ENCODE measurements at regions not wholly inside any gene's neighbourhood (a gene's known extent, or its start where the extent isn't known, plus 50 kb on each side); places are given as distances from the start of the nearest gene placed in this dataset.

DNA sequence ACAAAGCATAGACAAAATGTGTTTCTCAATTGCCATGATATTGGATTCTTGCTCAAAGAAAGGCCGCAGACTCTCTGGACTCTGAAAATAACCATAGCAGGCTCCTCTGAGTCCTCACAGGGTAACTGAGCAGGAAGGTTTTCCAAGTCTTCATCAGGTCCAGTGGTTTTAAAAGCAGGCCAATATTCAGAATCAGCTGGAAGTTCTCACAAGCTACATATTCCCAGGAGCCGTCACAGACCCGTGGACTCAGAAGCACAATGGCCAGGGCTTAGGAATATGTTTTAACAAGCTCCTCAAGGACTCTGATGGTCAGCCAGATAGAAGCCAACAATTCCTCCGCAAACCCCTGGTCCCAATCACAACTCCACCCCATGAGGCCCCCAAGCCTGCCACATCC lies 256.1 kb upstream of the ADAMTS9 start:
- H3K9me3 Mint-ChIP-seq, result no peaks in the 10 kb centered on the region
- H3K4me3 Mint-ChIP-seq, result no peak overlapping the region
- H3K36me3 Mint-ChIP-seq, result no peaks in the 10 kb centered on the region
- peaks cover 25% of the 10 kb centered on the region for H3K4me1 Mint-ChIP-seq
- H3K27ac Mint-ChIP-seq, result peak overlapping the region; percentile 55
- TF ChIP-seq, protein P1, sequence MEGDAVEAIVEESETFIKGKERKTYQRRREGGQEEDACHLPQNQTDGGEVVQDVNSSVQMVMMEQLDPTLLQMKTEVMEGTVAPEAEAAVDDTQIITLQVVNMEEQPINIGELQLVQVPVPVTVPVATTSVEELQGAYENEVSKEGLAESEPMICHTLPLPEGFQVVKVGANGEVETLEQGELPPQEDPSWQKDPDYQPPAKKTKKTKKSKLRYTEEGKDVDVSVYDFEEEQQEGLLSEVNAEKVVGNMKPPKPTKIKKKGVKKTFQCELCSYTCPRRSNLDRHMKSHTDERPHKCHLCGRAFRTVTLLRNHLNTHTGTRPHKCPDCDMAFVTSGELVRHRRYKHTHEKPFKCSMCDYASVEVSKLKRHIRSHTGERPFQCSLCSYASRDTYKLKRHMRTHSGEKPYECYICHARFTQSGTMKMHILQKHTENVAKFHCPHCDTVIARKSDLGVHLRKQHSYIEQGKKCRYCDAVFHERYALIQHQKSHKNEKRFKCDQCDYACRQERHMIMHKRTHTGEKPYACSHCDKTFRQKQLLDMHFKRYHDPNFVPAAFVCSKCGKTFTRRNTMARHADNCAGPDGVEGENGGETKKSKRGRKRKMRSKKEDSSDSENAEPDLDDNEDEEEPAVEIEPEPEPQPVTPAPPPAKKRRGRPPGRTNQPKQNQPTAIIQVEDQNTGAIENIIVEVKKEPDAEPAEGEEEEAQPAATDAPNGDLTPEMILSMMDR (IDR thresholded peaks at IDR 0.05; ENCODE audit: unreplicated experiment), result no peak
- no peaks in the 10 kb centered on the region for H3K27me3 Mint-ChIP-seq (ENCODE audit: low read depth)
- DNase-seq (ENCODE audit: low spot score in 2 of 2, unreplicated experiment in 2 of 2), result no peak

DNA sequence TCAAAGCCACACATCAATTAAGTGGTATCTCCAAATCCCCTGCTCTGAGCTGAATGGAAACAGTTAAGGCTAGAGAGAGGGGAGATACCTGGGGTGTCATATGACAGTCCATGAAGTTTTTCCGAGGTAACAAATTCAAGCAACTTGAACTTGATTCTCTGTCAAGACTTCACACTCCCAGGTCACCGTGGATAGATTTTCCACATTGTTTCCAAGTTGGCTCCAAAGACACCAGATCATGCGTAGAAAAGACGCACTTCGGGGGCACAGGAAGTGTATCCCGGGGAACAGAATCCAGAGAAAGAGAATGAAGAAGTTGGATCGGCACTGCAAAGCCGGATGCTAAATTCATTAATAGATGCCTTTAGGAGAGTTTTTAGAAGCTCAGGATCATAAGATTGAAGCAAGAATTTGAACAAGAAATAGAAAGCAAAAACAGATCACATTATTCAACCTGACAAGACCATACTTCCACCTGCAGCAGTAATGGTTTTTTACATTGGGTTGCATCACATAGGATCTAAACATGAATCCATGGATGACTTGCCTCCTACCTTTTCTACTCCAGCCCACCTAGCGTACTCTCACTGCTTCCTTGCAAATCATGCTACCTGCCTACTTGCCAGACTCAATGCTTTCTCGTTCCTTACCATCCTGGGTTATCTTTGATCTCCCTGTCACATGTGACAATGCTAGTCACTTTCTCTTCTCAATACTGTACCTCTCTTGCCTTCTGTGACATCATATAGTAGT lies 253.0 kb upstream of the ADAMTS9 start:
- Mint-ChIP-seq H3K4me1 (peaks cover 38% of the 10 kb centered on the region), H3K4me3 (no peak overlapping the region), H3K9me3 (no peaks in the 10 kb centered on the region), H3K27me3 (ENCODE audit: low read depth) (no peaks in the 10 kb centered on the region), H3K27ac (no peak overlapping the region), H3K36me3 (no peaks in the 10 kb centered on the region)
- no peak for DNase-seq (ENCODE audit: low spot score in 2 of 2, unreplicated experiment in 2 of 2)
- TF ChIP-seq, protein P1 (IDR thresholded peaks at IDR 0.05; ENCODE audit: unreplicated experiment), result no peak

GRCh38 chr3:64939747-64940450 lies 252.1 kb upstream of the ADAMTS9 start:
- DNase-seq (ENCODE audit: low spot score in 2 of 2, unreplicated experiment in 2 of 2), result no peak
- no peaks in the 10 kb centered on the region for H3K36me3 Mint-ChIP-seq
- H3K27ac Mint-ChIP-seq, result no peak overlapping the region
- H3K4me1 Mint-ChIP-seq, result peaks cover 32% of the 10 kb centered on the region
- no peak overlapping the region for H3K4me3 Mint-ChIP-seq
- TF ChIP-seq, protein P1 (IDR thresholded peaks at IDR 0.05; ENCODE audit: unreplicated experiment), result no peak
- H3K27me3 Mint-ChIP-seq (ENCODE audit: low read depth), result no peaks in the 10 kb centered on the region
- no peaks in the 10 kb centered on the region for H3K9me3 Mint-ChIP-seq

- no peaks in the 10 kb centered on the region for H3K27me3 Mint-ChIP-seq (ENCODE audit: low read depth)
- DNase-seq (ENCODE audit: low spot score in 2 of 2, unreplicated experiment in 2 of 2), result no peak
- peaks cover 2% of the 10 kb centered on the region for H3K36me3 Mint-ChIP-seq
- peaks cover 3% of the 10 kb centered on the region for H3K9me3 Mint-ChIP-seq
- TF ChIP-seq, protein P1 (IDR thresholded peaks at IDR 0.05; ENCODE audit: unreplicated experiment), result no peak
- no peak overlapping the region for H3K27ac Mint-ChIP-seq
- H3K4me1 Mint-ChIP-seq, result peaks cover 27% of the 10 kb centered on the region
- H3K4me3 Mint-ChIP-seq, result no peak overlapping the region
These were observed 251.5 kb upstream of the ADAMTS9 start for GRCh38 chr3:64939309-64939708.

GRCh38 chr3:64936556-64936955 lies 248.8 kb upstream of the ADAMTS9 start:
- peak overlapping the region; percentile 65 for H3K27ac Mint-ChIP-seq
- H3K27me3 Mint-ChIP-seq (ENCODE audit: low read depth), result no peaks in the 10 kb centered on the region
- DNase-seq (ENCODE audit: low spot score in 2 of 2, unreplicated experiment in 2 of 2), result no peak
- H3K36me3 Mint-ChIP-seq, result peaks cover 14% of the 10 kb centered on the region
- TF ChIP-seq, protein P1 (IDR thresholded peaks at IDR 0.05; ENCODE audit: unreplicated experiment), result no peak
- no peak overlapping the region for H3K4me3 Mint-ChIP-seq
- peaks cover 20% of the 10 kb centered on the region for H3K4me1 Mint-ChIP-seq
- peaks cover 17% of the 10 kb centered on the region for H3K9me3 Mint-ChIP-seq
